Activated naive CD8-positive, alpha-beta T cell treated with anti-CD3 and anti-CD28 coated beads, Interleukin-2, amount 50 U/mL, for 24 hours (primary cell): ENCODE measurements at regions not wholly inside any gene's neighbourhood (a gene's known extent, or its start where the extent isn't known, plus 50 kb on each side); places are given as distances from the start of the nearest gene placed in this dataset.
"Not testable (repeated sequence)": the region's sequence is repeated elsewhere in the genome, so short reads cannot be mapped to it uniquely, and the experiment has no call there.

Source experiments
- ATAC-seq: fragments of 150-1000 bp; cut with Tn5 transposase; one replicate; pipeline ENCODE4 v1.10.0; 2021
- DNase-seq: peaks from one replicate; pipeline ENCODE4 v3.0.0; 2021
- H3K27ac Mint-ChIP-seq: one replicate; pipeline ENCODE4 v1.8.0; 2021; ENCODE audit warnings: mild to moderate bottlenecking, mixed read lengths
- H3K27me3 Mint-ChIP-seq: one replicate; pipeline ENCODE4 v1.8.0; 2021; ENCODE audit warnings: mixed read lengths
- H3K36me3 Mint-ChIP-seq: one replicate; pipeline ENCODE4 v1.8.0; 2021; ENCODE audit warnings: low read depth, mixed read lengths
- H3K4me1 Mint-ChIP-seq: one replicate; pipeline ENCODE4 v1.8.0; 2021; ENCODE audit warnings: mixed read lengths
- H3K4me3 Mint-ChIP-seq: one replicate; pipeline ENCODE4 v1.8.0; 2021; ENCODE audit warnings: mild to moderate bottlenecking, moderate library complexity, mixed read lengths
- H3K9me3 Mint-ChIP-seq: one replicate; pipeline ENCODE4 v1.8.0; 2021; ENCODE audit warnings: mixed read lengths

DNA sequence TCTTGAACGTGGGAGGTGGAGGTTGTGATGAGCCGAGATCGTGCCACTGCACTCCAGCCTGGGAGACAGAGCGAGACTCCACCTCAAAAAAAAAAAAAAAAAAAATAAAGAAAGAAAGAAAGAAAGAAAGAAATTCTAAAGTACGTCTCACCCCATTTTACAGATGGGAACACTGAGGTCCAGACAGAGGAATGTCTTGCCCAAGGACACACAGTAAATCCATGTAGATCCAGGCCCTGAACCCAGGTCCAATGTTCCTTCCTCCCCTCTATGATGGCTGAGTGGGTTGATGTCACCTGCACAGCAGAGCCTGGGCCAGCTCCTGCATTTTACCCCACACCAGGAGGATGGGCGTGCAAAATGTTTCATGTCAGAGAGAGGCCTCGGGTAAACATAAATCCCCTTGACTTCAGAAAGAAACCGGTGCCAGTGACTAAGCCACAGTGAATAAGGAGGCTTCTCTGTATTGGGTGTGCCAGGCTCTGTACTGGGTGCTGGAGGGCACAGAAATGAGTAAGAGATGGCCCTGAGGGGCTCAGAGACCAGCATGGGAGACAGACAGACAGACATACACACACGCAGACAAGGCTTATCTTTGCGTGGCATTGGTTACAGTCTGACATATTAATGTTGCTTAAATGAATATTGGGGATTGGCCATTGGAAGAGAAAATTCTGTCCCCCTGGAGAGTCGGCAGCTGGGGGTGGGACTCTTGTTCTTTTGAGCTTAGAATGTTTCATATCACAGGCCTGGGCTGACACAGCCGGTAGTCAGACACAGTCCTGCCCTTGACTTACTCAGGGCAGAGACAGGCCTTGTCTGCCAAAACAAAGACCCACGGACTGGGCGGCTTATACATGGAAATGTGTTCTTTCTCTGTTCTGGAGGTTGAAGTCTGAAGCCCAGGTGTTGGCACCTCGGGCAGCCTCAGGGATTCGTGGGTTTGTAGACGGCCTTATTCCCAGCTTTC, 105.4 kb downstream of the MIAT start:
- no peaks in the 10 kb centered on the region for H3K4me1 Mint-ChIP-seq
- no peaks in the 10 kb centered on the region for H3K27me3 Mint-ChIP-seq
- no peak overlapping the region for H3K27ac Mint-ChIP-seq

DNA sequence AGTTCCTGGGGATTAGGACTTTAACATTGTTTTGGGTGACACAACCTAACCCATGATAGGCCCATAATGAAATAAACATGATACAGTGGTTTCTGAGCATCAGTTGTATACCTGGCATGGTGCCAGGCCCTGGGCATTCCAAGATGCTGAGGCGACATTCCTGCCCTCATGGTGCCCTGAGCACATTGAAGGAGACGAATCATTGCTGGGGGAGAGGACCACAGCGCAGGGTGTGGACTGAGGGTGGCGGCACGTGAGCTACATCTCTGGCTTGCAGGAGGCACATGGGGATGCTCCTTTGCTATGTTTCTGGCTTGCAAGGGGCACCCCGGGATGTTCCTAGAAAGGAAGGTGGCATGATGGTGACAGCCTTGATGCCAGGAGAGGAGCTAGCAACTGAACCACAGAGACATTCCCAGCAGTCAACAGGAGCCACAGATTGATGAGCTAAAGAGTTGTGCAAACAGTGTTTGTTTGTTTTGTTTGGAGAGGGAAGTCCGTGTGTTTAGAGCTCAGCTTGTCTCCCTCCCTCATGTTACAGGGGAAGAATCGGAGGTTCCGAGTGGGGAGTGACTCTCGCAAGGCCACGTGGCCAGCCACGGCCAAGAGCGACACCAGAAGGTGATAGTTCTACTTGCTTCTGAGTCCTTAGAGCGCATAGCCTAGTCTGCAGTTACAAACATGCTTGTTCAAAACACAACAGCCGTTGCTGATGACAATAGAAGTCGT, 106.4 kb downstream of the MIAT start:
- DNase-seq = no peak
- Mint-ChIP-seq H3K27me3 (no peaks in the 10 kb centered on the region), H3K9me3 (peaks cover 5% of the 10 kb centered on the region), H3K4me1 (no peaks in the 10 kb centered on the region), H3K4me3 (no peak overlapping the region), H3K36me3 (peaks cover 18% of the 10 kb centered on the region), H3K27ac (no peak overlapping the region)
- no peak for ATAC-seq

More for the DNA sequence above, 105.4 kb downstream of the MIAT start:
- Mint-ChIP-seq H3K4me3 (no peak overlapping the region), H3K36me3 (peaks cover 19% of the 10 kb centered on the region), H3K9me3 (peaks cover 5% of the 10 kb centered on the region)
- ATAC-seq (no peak), DNase-seq (no peak)

DNA sequence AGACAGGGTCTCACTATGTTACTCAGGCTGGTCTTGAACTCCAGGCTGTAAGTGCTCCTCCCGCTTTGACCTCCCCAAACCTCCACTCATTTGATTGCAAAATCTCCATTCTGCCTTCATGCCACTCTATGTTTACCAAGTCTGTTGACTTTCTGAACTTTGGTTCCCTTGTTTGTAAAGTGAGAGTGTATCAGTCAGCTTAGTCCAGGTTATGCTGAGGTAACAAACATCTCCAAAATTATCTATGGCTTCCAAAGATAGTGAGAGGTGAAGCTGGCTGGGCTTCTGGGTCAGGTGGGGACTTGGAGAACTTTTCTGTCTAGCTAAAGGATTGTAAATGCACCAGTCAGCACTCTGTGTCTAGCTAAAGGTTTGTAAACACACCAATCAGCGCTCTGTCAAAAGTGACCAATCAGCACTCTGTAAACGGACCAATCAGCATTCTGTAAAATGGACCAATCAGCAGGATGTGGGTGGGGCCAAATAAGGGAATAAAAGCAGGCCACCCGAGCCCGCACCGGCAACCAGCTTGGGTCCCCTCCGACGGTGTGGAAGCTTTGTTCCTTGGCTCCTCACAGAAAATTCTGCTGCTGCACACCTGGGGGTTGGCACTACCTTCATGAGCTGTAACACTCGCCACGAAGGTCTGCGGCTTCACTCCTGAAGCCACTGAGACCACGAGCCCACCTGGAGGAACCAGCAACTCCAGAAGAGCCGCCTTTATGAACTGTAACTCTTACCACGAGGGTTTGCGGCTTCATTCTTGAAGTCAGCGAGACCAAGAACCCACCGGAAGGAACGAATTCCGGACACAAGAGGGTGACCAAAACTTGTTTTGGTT, 109.3 kb downstream of the MIAT start:
- no peak overlapping the region for H3K27ac Mint-ChIP-seq
- peaks cover 5% of the 10 kb centered on the region for H3K9me3 Mint-ChIP-seq
- DNase-seq (peak; percentile 10), ATAC-seq (no peak)
- H3K27me3 Mint-ChIP-seq = no peaks in the 10 kb centered on the region
- H3K36me3 Mint-ChIP-seq = peaks cover 18% of the 10 kb centered on the region
- peaks cover 6% of the 10 kb centered on the region for H3K4me1 Mint-ChIP-seq
- no peak overlapping the region for H3K4me3 Mint-ChIP-seq

DNA sequence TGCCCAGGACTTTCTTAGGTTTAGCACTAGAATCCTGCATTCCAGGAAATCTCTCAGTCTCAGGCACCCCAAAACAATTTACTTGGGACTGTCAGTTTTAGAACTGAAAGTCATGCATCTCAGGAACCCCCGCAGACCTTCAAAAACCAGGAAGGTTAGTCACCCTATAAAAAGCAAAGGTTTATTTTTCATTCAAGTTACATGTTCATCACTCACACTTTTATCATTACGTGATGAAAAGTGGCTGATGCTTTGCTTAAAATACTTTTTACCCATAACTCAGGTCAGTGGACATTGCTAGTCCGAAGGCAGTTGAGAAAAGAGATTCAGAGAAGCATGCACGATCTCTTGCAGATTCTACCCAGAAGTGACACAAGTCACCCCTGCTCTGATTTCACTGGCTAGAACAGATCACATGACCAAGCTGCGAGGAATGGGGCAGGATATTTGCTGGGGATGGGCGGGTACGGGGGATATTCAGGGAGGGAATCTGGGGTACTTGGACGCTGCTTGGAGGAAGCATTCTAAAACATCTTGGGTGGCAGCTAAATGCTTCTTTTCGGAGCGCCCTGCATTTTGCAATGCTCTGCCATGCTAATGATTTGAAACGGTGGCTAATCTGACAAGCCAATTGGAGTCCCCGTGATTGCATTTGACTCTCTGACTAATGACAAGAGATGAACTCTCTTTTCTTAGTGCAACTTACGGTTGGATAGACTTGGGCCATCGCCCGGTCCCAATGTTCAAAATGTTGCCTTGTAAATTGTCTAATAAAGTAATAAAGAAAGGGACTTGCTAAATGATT, 110.2 kb downstream of the MIAT start:
- H3K27ac Mint-ChIP-seq = no peak overlapping the region
- ATAC-seq = no peak
- peaks cover 18% of the 10 kb centered on the region for H3K36me3 Mint-ChIP-seq
- H3K9me3 Mint-ChIP-seq = peaks cover 5% of the 10 kb centered on the region
- no peak overlapping the region for H3K4me3 Mint-ChIP-seq
- no peaks in the 10 kb centered on the region for H3K27me3 Mint-ChIP-seq
- peaks cover 6% of the 10 kb centered on the region for H3K4me1 Mint-ChIP-seq
- no peak for DNase-seq

DNA sequence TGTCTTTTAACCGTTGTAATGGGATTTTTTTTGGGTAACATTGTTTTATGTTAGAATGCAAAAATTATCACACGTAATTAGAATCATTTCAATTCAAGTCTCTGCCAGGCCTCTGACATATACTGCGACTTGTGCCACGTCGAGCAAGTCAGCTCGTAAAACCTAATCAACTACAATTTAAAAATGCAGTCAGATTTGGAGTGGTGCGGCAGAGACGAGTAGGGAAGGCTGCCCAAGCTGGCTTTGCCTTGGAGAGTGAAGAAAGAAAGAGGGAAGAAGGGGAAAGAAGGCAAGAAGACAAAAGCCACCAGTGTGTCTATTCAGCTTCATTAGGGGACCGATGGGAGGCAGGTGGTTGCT, 110.7 kb downstream of the MIAT start:
- Mint-ChIP-seq H3K4me3 (no peak overlapping the region), H3K36me3 (peaks cover 18% of the 10 kb centered on the region), H3K9me3 (peaks cover 5% of the 10 kb centered on the region), H3K27me3 (no peaks in the 10 kb centered on the region), H3K27ac (no peak overlapping the region), H3K4me1 (peaks cover 6% of the 10 kb centered on the region)
- ATAC-seq = no peak
- no peak for DNase-seq

DNA sequence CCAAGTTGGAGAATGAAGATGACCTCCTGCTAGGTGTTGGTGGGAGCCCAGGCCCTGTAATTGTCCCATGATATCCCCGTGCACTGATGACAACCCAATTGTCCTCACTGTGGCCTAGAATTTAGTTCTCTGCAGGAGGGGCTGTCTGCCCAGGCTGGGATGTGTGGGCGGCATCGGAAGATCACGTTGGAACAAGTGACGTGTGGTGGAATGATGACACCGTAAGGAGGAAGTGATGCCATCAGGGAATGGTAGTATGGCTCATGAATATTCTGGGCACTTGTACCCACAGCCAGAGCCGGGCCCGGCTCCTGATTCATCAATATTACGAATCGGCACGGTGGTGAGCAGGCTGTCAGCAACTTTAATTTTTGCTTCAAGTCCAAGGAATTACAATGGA, 111.6 kb downstream of the MIAT start:
- ATAC-seq = no peak
- no peak overlapping the region for H3K27ac Mint-ChIP-seq
- peaks cover 21% of the 10 kb centered on the region for H3K36me3 Mint-ChIP-seq

DNA sequence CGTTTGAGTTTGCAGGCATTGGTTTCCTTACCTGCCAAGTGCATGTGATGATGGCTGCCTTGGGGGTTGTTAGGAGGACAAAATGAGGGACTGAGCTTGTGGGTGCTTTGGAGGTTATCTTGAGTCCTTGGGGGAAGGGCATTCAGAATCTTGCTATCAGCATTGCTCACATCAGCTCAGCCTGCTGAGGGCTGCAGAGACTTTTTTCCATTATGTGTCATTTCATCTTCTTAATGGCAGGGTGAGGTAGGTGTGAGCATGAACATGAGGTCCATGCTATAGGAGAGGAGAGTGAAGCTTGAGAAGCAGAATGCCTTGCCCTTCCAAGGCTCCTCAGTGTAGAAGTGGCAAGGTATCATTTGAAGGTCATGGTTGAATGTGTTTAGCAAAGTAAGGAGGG, 112.3 kb downstream of the MIAT start:
- Mint-ChIP-seq H3K4me3 (no peak overlapping the region), H3K27me3 (no peaks in the 10 kb centered on the region), H3K9me3 (peaks cover 5% of the 10 kb centered on the region), H3K36me3 (peaks cover 25% of the 10 kb centered on the region), H3K27ac (no peak overlapping the region), H3K4me1 (peaks cover 6% of the 10 kb centered on the region)
- ATAC-seq (peak; percentile 68), DNase-seq (no peak)

More for the DNA sequence above, 111.6 kb downstream of the MIAT start:
- Mint-ChIP-seq H3K4me1 (peaks cover 6% of the 10 kb centered on the region), H3K27me3 (no peaks in the 10 kb centered on the region), H3K9me3 (peaks cover 5% of the 10 kb centered on the region), H3K4me3 (no peak overlapping the region)
- no peak for DNase-seq

DNA sequence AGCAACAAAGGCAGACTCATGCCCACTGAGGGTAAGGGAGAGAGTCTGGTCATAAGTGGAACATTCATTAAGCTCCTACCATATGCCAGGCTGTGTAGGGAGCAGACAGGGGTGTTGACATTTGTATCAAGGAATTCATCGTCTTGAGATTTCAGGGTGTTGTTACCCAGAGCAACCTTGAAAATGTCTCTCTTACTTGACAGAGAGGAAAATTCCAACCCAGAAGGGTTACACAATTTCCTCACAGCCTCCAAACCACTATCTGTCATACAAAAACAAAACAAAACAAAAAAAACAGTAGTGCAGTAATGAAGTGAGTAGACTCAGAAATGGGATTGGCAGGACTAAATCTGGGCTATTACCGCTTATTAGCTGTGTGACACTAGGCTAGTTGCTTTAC, 113.2 kb downstream of the MIAT start:
- Mint-ChIP-seq H3K27me3 (no peaks in the 10 kb centered on the region), H3K4me1 (peaks cover 6% of the 10 kb centered on the region), H3K4me3 (no peak overlapping the region), H3K36me3 (peaks cover 26% of the 10 kb centered on the region), H3K27ac (no peak overlapping the region), H3K9me3 (peaks cover 5% of the 10 kb centered on the region)
- DNase-seq (no peak), ATAC-seq (no peak)

DNA sequence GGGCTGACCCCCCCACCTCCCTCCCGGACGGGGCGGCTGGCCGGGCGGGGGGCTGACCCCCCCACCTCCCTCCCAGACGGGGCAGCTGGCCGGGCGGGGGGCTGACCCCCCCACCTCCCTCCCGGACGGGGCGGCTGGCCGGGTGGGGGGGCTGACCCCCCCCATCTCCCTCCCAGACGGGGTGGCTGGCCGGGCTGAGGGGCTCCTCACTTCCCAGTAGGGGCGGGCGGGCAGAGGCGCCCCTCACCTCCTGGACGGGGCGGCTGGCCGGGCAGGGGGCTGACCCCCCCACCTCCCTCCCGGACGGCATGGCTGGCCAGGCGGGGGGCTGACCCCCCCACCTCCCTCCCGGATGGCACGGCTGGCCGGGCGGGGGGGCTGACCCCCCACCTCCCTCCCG, 115.7 kb downstream of the MIAT start:
- H3K27ac Mint-ChIP-seq, H3K4me3 Mint-ChIP-seq, DNase-seq, H3K4me1 Mint-ChIP-seq, H3K9me3 Mint-ChIP-seq, ATAC-seq, H3K27me3 Mint-ChIP-seq: not testable (repeated sequence)
- H3K36me3 Mint-ChIP-seq = peaks cover 25% of the 10 kb centered on the region

DNA sequence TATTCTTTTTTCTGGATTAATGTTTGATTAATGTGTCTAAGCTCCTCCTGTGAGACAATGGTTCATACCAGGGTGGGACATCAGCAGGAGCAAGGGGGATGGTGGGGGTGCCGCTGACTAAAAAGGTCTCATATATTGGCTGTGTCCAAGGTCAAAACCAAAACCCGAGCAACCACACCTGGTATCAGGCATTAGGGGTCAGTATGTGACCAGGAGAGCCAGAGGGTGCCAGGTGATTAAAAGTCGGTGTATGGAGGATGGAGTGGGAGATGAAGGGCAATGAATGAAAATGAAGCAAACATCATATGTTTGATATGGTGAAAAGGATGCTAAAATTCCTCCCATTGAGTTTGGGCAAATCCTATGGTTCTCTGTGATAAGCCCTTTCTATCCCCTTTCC, 118.0 kb downstream of the MIAT start:
- Mint-ChIP-seq H3K4me3 (no peak overlapping the region), H3K36me3 (peaks cover 44% of the 10 kb centered on the region), H3K27me3 (no peaks in the 10 kb centered on the region), H3K27ac (no peak overlapping the region), H3K4me1 (no peaks in the 10 kb centered on the region), H3K9me3 (no peaks in the 10 kb centered on the region)
- ATAC-seq = no peak
- no peak for DNase-seq

DNA sequence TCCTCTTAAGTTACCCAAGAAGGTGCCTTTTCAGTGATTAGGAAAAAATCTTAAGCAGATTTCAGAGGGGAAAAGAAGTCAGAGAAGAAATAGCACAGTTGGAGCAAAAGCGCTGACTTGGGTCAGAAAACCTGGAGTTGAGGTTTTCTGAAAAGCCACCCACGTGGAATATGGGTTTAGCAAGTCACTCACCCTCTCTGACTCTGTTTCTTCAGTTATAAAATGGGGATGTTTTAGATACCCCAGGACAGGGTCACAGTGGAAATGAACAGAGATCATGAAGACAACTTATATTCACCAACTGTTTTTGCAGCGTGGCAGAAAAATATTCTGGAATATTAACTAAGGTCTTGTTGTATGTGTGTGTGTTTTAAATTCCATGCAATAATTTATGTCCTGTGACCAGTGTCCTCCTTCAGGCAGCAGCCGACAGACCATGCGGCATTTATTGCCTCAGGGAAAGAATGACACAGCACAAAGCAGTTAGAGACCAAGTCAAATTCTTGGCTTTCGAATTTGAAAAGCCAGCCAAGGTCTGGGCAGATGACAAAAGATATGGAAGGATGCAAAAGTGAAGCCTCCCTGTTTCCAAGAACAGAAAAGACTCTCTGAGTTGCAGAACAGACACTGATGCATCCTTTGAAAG, 119.9 kb downstream of the MIAT start:
- H3K27me3 Mint-ChIP-seq = no peaks in the 10 kb centered on the region
- peaks cover 51% of the 10 kb centered on the region for H3K36me3 Mint-ChIP-seq
- no peak overlapping the region for H3K4me3 Mint-ChIP-seq
- H3K9me3 Mint-ChIP-seq = no peaks in the 10 kb centered on the region
- H3K27ac Mint-ChIP-seq = peak overlapping the region; percentile 1
- no peak for ATAC-seq
- no peak for DNase-seq
- H3K4me1 Mint-ChIP-seq = no peaks in the 10 kb centered on the region

DNA sequence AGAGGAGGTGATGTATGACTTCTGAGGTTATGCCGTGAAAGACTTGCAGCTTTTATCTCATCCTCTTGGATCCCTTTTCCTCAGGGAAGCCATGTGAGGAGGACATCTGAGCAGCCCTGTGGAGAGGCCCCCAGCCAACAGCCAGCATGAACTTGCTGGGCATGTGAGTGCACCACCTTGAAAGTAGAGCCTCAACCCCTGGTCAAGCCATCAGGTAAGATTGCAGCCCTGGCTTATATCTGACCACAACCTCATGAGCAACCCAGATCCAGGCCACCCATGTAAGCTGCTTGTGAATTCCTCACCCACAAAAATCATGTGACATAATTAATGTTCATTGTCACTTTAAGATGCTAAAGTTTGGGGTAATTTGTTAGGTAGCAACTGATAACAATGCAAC, 121.0 kb downstream of the MIAT start:
- no peak for DNase-seq
- ATAC-seq = no peak
- Mint-ChIP-seq H3K27ac (no peak overlapping the region), H3K9me3 (no peaks in the 10 kb centered on the region), H3K36me3 (peaks cover 56% of the 10 kb centered on the region), H3K4me3 (no peak overlapping the region), H3K4me1 (no peaks in the 10 kb centered on the region), H3K27me3 (no peaks in the 10 kb centered on the region)

DNA sequence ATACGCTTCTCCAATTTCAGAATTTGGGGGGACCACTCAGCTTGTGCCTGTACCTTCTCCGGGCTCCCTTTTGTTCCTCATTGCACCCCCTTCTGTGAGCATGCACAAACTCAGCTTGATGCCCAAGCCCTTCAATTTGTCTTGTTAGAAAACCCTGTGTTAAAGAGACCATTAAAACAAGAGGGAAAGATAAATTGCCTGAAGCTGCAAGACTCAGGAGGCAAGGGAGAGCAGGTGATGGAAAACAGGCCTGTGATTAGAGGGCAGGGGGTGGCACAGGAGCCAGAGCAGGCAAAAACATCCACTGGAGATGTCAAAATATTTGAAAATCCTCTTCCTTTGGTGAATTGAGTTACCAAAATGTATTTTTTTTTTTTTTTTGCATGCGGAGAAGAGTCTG, 121.7 kb downstream of the MIAT start:
- ATAC-seq (no peak), DNase-seq (no peak)
- Mint-ChIP-seq H3K36me3 (peaks cover 53% of the 10 kb centered on the region), H3K27ac (no peak overlapping the region), H3K9me3 (no peaks in the 10 kb centered on the region), H3K4me1 (no peaks in the 10 kb centered on the region), H3K4me3 (no peak overlapping the region), H3K27me3 (no peaks in the 10 kb centered on the region)
